Loucy (cell line): ENCODE measurements at regions not wholly inside any gene's neighbourhood (a gene's known extent, or its start where the extent isn't known, plus 50 kb on each side); places are given as distances from the start of the nearest gene placed in this dataset.

Experiments
- H2AFZ ChIP-seq: fragments of 200-600 bp; sonication (generic); 2 replicates; pipeline ENCODE4 v1.6.0; 2016; ENCODE audit warnings: antibody characterized with exemption, mild to moderate bottlenecking, low read length, moderate library complexity
- H3F3A ChIP-seq: fragments of 200-600 bp; 2 replicates; pipeline ENCODE4 v1.6.0; 2016; ENCODE audit warnings: antibody characterized with exemption, low read depth, mild to moderate bottlenecking
- H3K27me3 ChIP-seq: fragments of 200-600 bp; sonication (generic); 2 replicates; pipeline ENCODE4 v1.6.1; 2014; ENCODE audit warnings: low read length, mild to moderate bottlenecking; ENCODE audit not compliant: insufficient read depth, poor library complexity, severe bottlenecking
- H3K36me3 ChIP-seq: fragments of 200-600 bp; sonication (generic); 2 replicates; pipeline ENCODE4 v1.6.1; 2016; ENCODE audit warnings: low read length; ENCODE audit not compliant: insufficient read depth
- H3K4me1 ChIP-seq: fragments of 200-600 bp; sonication (generic); 2 replicates; pipeline ENCODE4 v1.5.1; 2014; ENCODE audit warnings: low read length, mild to moderate bottlenecking; ENCODE audit not compliant: insufficient read depth, poor library complexity, severe bottlenecking
- H3K4me2 ChIP-seq: fragments of 200-600 bp; sonication (generic); 2 replicates; pipeline ENCODE4 v1.6.0; 2014; ENCODE audit warnings: antibody characterized with exemption, low read length, low read depth, mild to moderate bottlenecking; ENCODE audit not compliant: poor library complexity, severe bottlenecking
- H3K4me3 ChIP-seq: fragments of 200-600 bp; sonication (generic); 2 replicates; pipeline ENCODE4 v1.5.1; 2014; ENCODE audit warnings: low read length, mild to moderate bottlenecking, mixed read lengths; ENCODE audit not compliant: poor library complexity, severe bottlenecking
- H3K79me2 ChIP-seq: fragments of 200-600 bp; sonication (generic); 2 replicates; pipeline ENCODE4 v1.6.1; 2014; ENCODE audit warnings: low read length; ENCODE audit not compliant: insufficient read depth
- H3K9ac ChIP-seq: fragments of 200-600 bp; sonication (generic); 2 replicates; pipeline ENCODE4 v1.6.0; 2014; ENCODE audit warnings: mild to moderate bottlenecking, low read depth, low read length, moderate library complexity; ENCODE audit not compliant: poor library complexity, severe bottlenecking
- H3K9me2 ChIP-seq: fragments of 200-600 bp; sonication (generic); replicated peaks from 2 replicates; pipeline ENCODE4 v1.6.1; 2016; ENCODE audit warnings: low read depth, low read length, mixed read lengths
- H3K9me3 ChIP-seq: fragments of 200-600 bp; sonication (generic); 2 replicates; pipeline ENCODE4 v1.6.1; 2014; ENCODE audit warnings: mild to moderate bottlenecking, antibody characterized with exemption, low read length, low read depth; ENCODE audit not compliant: insufficient read depth
- H4K20me1 ChIP-seq: fragments of 200-600 bp; sonication (generic); 2 replicates; pipeline ENCODE4 v1.6.0; 2014; ENCODE audit warnings: antibody characterized with exemption, low read length, mild to moderate bottlenecking; ENCODE audit not compliant: insufficient read depth, poor library complexity, severe bottlenecking
- EZH2phosphoT487 ChIP-seq: fragments of 200-600 bp; IDR thresholded peaks from 2 replicates; pipeline ENCODE4 v1.6.1; 2018; ENCODE audit warnings: antibody characterized with exemption, mild to moderate bottlenecking, moderate library complexity, borderline replicate concordance
- TF ChIP-seq, protein P1 (sequence below): fragments of 200-600 bp; sonication (generic); conservative IDR thresholded peaks from 2 replicates; pipeline ENCODE4 v1.5.1; 2014; ENCODE audit warnings: mild to moderate bottlenecking, antibody characterized with exemption, low read length

- H3K4me1 ChIP-seq, result no peaks in the 10 kb centered on the region
- H3K27me3 ChIP-seq, result no peaks in the 10 kb centered on the region
- no peak overlapping the region for H2AFZ ChIP-seq
- H3K79me2 ChIP-seq, result no peaks in the 10 kb centered on the region
- no peak overlapping the region for H3K4me3 ChIP-seq
- H3K9ac ChIP-seq, result no peak overlapping the region
- no peaks in the 10 kb centered on the region for H3K9me2 ChIP-seq
- H4K20me1 ChIP-seq, result no peaks in the 10 kb centered on the region
- H3K36me3 ChIP-seq, result no peaks in the 10 kb centered on the region
- H3K4me2 ChIP-seq, result no peak overlapping the region
- no peaks in the 10 kb centered on the region for H3F3A ChIP-seq
- no peaks in the 10 kb centered on the region for H3K9me3 ChIP-seq
- TF ChIP-seq, protein P1, sequence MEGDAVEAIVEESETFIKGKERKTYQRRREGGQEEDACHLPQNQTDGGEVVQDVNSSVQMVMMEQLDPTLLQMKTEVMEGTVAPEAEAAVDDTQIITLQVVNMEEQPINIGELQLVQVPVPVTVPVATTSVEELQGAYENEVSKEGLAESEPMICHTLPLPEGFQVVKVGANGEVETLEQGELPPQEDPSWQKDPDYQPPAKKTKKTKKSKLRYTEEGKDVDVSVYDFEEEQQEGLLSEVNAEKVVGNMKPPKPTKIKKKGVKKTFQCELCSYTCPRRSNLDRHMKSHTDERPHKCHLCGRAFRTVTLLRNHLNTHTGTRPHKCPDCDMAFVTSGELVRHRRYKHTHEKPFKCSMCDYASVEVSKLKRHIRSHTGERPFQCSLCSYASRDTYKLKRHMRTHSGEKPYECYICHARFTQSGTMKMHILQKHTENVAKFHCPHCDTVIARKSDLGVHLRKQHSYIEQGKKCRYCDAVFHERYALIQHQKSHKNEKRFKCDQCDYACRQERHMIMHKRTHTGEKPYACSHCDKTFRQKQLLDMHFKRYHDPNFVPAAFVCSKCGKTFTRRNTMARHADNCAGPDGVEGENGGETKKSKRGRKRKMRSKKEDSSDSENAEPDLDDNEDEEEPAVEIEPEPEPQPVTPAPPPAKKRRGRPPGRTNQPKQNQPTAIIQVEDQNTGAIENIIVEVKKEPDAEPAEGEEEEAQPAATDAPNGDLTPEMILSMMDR, result no peak
- TF ChIP-seq EZH2phosphoT487, result no peak
Measured at GRCh38 chr10:8531116-8531515, 476.6 kb downstream of the GATA3 start.

DNA sequence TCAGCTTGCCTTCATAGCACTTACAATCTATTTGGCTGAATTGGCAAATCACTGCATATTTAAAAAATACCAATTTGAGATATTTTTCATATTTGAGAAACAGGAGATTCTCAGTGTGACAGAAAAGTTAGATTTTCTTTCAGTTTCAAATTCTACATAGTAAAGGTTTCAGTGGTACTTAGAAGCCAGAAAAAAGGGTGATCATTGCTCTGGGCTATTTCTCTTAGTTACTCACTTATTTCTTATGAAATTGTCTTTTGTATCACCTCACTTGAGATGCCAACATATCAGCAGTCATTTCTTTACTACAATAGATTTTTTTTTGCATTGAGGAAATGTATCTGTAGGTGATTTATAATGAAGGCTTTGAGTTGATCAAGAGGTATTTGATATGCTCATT is 478.2 kb downstream of the GATA3 start:
- Histone ChIP-seq H3K36me3 (no peaks in the 10 kb centered on the region), H3K4me2 (no peak overlapping the region)
- TF ChIP-seq EZH2phosphoT487, result no peak
- TF ChIP-seq, protein P1, result no peak

GRCh38 chr10:8533462-8533861 is 479.0 kb downstream of the GATA3 start:
- H3F3A ChIP-seq, result no peaks in the 10 kb centered on the region
- no peaks in the 10 kb centered on the region for H3K9me2 ChIP-seq
- no peaks in the 10 kb centered on the region for H4K20me1 ChIP-seq
- H3K4me1 ChIP-seq, result no peaks in the 10 kb centered on the region
- no peaks in the 10 kb centered on the region for H3K79me2 ChIP-seq
- H3K4me3 ChIP-seq, result no peak overlapping the region
- TF ChIP-seq EZH2phosphoT487, result no peak
- TF ChIP-seq, protein P1, result no peak
- H3K9me3 ChIP-seq, result no peaks in the 10 kb centered on the region
- no peaks in the 10 kb centered on the region for H3K27me3 ChIP-seq
- no peak overlapping the region for H2AFZ ChIP-seq
- no peak overlapping the region for H3K9ac ChIP-seq
- no peak overlapping the region for H3K4me2 ChIP-seq
- no peaks in the 10 kb centered on the region for H3K36me3 ChIP-seq

More for the DNA sequence above, 478.2 kb downstream of the GATA3 start:
- Histone ChIP-seq H3K9me3 (no peaks in the 10 kb centered on the region), H3K27me3 (no peaks in the 10 kb centered on the region), H3K9ac (no peak overlapping the region), H3F3A (no peaks in the 10 kb centered on the region), H3K4me3 (no peak overlapping the region), H3K9me2 (no peaks in the 10 kb centered on the region), H2AFZ (no peak overlapping the region), H3K79me2 (no peaks in the 10 kb centered on the region), H3K4me1 (no peaks in the 10 kb centered on the region), H4K20me1 (no peaks in the 10 kb centered on the region)
